Stomach (tissue), 8 donors: ENCODE measurements at regions not wholly inside any gene's neighbourhood (a gene's known extent, or its start where the extent isn't known, plus 50 kb on each side); places are given as distances from the start of the nearest gene placed in this dataset.

Experiments used
- DNase-seq, 2 donors: peaks; one replicate each; pipeline versions ENCODE4 v3.0.0 to v3.0.0-alpha.2; 2013 to 2019
- H3K27ac ChIP-seq, 5 donors: fragments of 200-600 bp in 4 of 5; sonication (generic) in 4 of 5; one replicate each; pipeline ENCODE4 v1.5.1; 2013 to 2019; ENCODE audit warnings: mild to moderate bottlenecking in 1 of 5, moderate library complexity in 1 of 5
- H3K27me3 ChIP-seq, 3 donors: fragments of 200-600 bp; sonication (generic); one replicate each; pipeline ENCODE4 v1.5.1; 2017 to 2019; ENCODE audit warnings: mixed run types in 1 of 3
- H3K36me3 ChIP-seq, 4 donors: fragments of 200-600 bp; sonication (generic); 1 replicate in 3 of 4; 2 replicates in 1 of 4; pipeline ENCODE4 v1.5.1; 2016 to 2019
- H3K4me1 ChIP-seq, 4 donors: fragments of 200-600 bp; sonication (generic); one replicate each; pipeline ENCODE4 v1.5.1; 2016 to 2019
- H3K4me3 ChIP-seq, 4 donors: fragments of 200-600 bp; sonication (generic) in 3 of 4; one replicate each; pipeline ENCODE4 v1.5.1; 2016 to 2019; ENCODE audit warnings: mild to moderate bottlenecking in 1 of 4
- H3K9me3 ChIP-seq, 4 donors: fragments of 200-600 bp; sonication (generic); one replicate each; pipeline ENCODE4 v1.5.1; 2016 to 2019
- CTCF ChIP-seq, 7 experiments: fragments of 450-650 bp in 4 of 7; fragments of 200-600 bp in 3 of 7; sonication (generic) in 3 of 7; IDR thresholded peaks; one replicate each; pipeline ENCODE4 v1.5.1; 2016 to 2019; ENCODE audit warnings: antibody characterized with exemption in 7 of 7, control low read depth in 2 of 7, mild to moderate bottlenecking in 1 of 7
- EP300 ChIP-seq: sonication (generic); formaldehyde crosslinking; IDR thresholded peaks from one replicate; pipeline ENCODE4 v1.6.1; 2017; ENCODE audit warnings: antibody characterized with exemption
- POLR2A ChIP-seq, 4 donors: fragments of 450-650 bp; IDR thresholded peaks; one replicate each; pipeline ENCODE4 v1.6.1; 2016; ENCODE audit warnings: antibody characterized with exemption in 4 of 4, control low read depth in 2 of 4, mild to moderate bottlenecking in 1 of 4, moderate library complexity in 1 of 4
- POLR2AphosphoS5 ChIP-seq, 3 donors: sonication (generic); formaldehyde crosslinking; IDR thresholded peaks; one replicate each; pipeline ENCODE4 v1.6.1; 2016; ENCODE audit warnings: antibody characterized with exemption in 3 of 3
- WGBS, 5 donors: extraction: QIAGEN DNeasy Blood & Tissue Kit in 3 of 5; methylation state at CpG; one replicate each; pipeline versions ENCODE4 v1.1.5 to v1.1.7; 2013 to 2018; 5-methylcytosine and 5-hydroxymethylcytosine counted together
- intact Hi-C: fragments of 100-400 bp; cut with DNase I; formaldehyde crosslinking; loops from one replicate; pipeline ENCODE4 v1.15.1; 2023; ENCODE audit warnings: low total_unique reads
- donor health status: healthy with polysubstance abuse.
- donor health status: Bipolar disorder and iron deficiency.
- donor health status: healthy.

- Histone ChIP-seq H3K27ac (no peak overlapping the region), H3K4me1 (no peaks in the 10 kb centered on the region), H3K9me3 (no peaks in the 10 kb centered on the region), H3K27me3 (no peaks in the 10 kb centered on the region), H3K36me3 (no peaks in the 10 kb centered on the region), H3K4me3 (no peak overlapping the region)
- WGBS, 5 donors: 74 to 88% (median 83%) methylated on average over 3 of the region's 3 CpGs
- no peak for DNase-seq
- intact Hi-C loops: no loop called here
- no peak for TF ChIP-seq EP300
- TF ChIP-seq POLR2A (IDR thresholded peaks at IDR 0.05): no peak
- no peak for TF ChIP-seq CTCF (IDR thresholded peaks at IDR 0.05)
- no peak for TF ChIP-seq POLR2AphosphoS5 (IDR thresholded peaks at IDR 0.05)
Observed at GRCh38 chr21:18144339-18144738, 100.3 kb upstream of the CHODL start.

GRCh38 chr21:18142655-18143054 is 102.0 kb upstream of the CHODL start:
- intact Hi-C loops: no loop called here

GRCh38 chr21:18138507-18138906 is 106.1 kb upstream of the CHODL start:
- TF ChIP-seq CTCF (IDR thresholded peaks at IDR 0.05): no peak
- TF ChIP-seq POLR2A (IDR thresholded peaks at IDR 0.05): no peak
- no peak for TF ChIP-seq EP300
- TF ChIP-seq POLR2AphosphoS5 (IDR thresholded peaks at IDR 0.05): no peak
- DNase-seq: peak in 1 of 2 donors; percentile 45
- no peak overlapping the region for H3K27ac ChIP-seq
- no peaks in the 10 kb centered on the region for H3K4me1 ChIP-seq
- intact Hi-C loops: no loop called here
- H3K36me3 ChIP-seq: no peaks in the 10 kb centered on the region
- H3K4me3 ChIP-seq: no peak overlapping the region
- WGBS, 5 donors: 33 to 66% (median 58%) methylated on average over 3 of the region's 3 CpGs
- H3K27me3 ChIP-seq: no peaks in the 10 kb centered on the region
- H3K9me3 ChIP-seq: no peaks in the 10 kb centered on the region

More at GRCh38 chr21:18142655-18143054, 102.0 kb upstream of the CHODL start:
- no peak for DNase-seq
- Histone ChIP-seq H3K27me3 (no peaks in the 10 kb centered on the region), H3K4me1 (no peaks in the 10 kb centered on the region), H3K9me3 (no peaks in the 10 kb centered on the region), H3K27ac (no peak overlapping the region), H3K36me3 (no peaks in the 10 kb centered on the region), H3K4me3 (no peak overlapping the region)
- TF ChIP-seq POLR2AphosphoS5 (IDR thresholded peaks at IDR 0.05) (no peak), CTCF (IDR thresholded peaks at IDR 0.05) (no peak), EP300 (no peak), POLR2A (IDR thresholded peaks at IDR 0.05) (no peak)

GRCh38 chr21:18129526-18129925 is 115.1 kb upstream of the CHODL start:
- Histone ChIP-seq H3K36me3 (no peaks in the 10 kb centered on the region), H3K9me3 (no peaks in the 10 kb centered on the region), H3K27ac (no peak overlapping the region), H3K4me3 (no peak overlapping the region), H3K27me3 (no peaks in the 10 kb centered on the region), H3K4me1 (no peaks in the 10 kb centered on the region)
- 50 to 63% (median 55%) methylated on average over 1 of the region's 1 CpG for WGBS, 5 donors
- DNase-seq: no peak
- intact Hi-C loops: no loop called here
- TF ChIP-seq CTCF (IDR thresholded peaks at IDR 0.05) (no peak), POLR2AphosphoS5 (IDR thresholded peaks at IDR 0.05) (no peak), EP300 (no peak), POLR2A (IDR thresholded peaks at IDR 0.05) (no peak)
